H1 (cell line): ENCODE measurements at regions not wholly inside any gene's neighbourhood (a gene's known extent, or its start where the extent isn't known, plus 50 kb on each side); places are given as distances from the start of the nearest gene placed in this dataset.

Experiments
- CTCF ChIA-PET: fragments of 300-600 bp; sonication (Branson Sonifier 250); formaldehyde crosslinking; loops from one replicate; lab custom pipeline; 2021; ENCODE audit not compliant: partially characterized antibody; lab: Charles Lee
- POLR2A ChIA-PET: fragments of 300-600 bp; sonication (Branson Sonifier 250); formaldehyde crosslinking; loops from one replicate; lab custom pipeline; 2021; ENCODE audit warnings: inconsistent platforms; ENCODE audit not compliant: partially characterized antibody; lab: Charles Lee
- DNase-seq, 2 experiments: peaks; one replicate each; pipeline versions ENCODE4 v3.0.0 to v3.0.0-alpha.2; 2010 to 2022; ENCODE audit warnings: low spot score in 2 of 2, low read depth in 1 of 2, mixed read lengths in 1 of 2
- FAIRE-seq: peaks from 2 replicates; lab custom pipeline; 2011; peaks lifted over from hg19 to GRCh38; lab: Jason Lieb, UNC
- H2AFZ ChIP-seq: 2 replicates; pipeline ENCODE4 v1.8.1; 2012; ENCODE audit warnings: low read length, inconsistent platforms
- H2AK5ac ChIP-seq: 2 replicates; pipeline ENCODE4 v1.6.1; 2013; ENCODE audit warnings: low read depth, low read length
- H2BK120ac ChIP-seq: replicated peaks from 2 replicates; pipeline ENCODE3; 2013; ENCODE audit warnings: low read depth, low read length, inconsistent platforms
- H2BK12ac ChIP-seq: 2 replicates; pipeline ENCODE4 v1.6.1; 2013; ENCODE audit warnings: low read depth, low read length
- H2BK15ac ChIP-seq: 2 replicates; pipeline ENCODE4 v1.6.1; 2013; ENCODE audit warnings: low read length
- H2BK20ac ChIP-seq: 2 replicates; pipeline ENCODE4 v1.6.1; 2013; ENCODE audit warnings: low read length
- H2BK5ac ChIP-seq: 2 replicates; pipeline ENCODE4 v1.6.1; 2013; ENCODE audit warnings: low read depth, low read length
- H3K14ac ChIP-seq: 2 replicates; pipeline ENCODE4 v1.6.1; 2013; ENCODE audit warnings: inconsistent platforms; ENCODE audit not compliant: insufficient read length
- H3K18ac ChIP-seq: 2 replicates; pipeline ENCODE4 v1.6.1; 2013; ENCODE audit warnings: low read length; ENCODE audit errors: extremely low read depth
- H3K23ac ChIP-seq: 2 replicates; pipeline ENCODE4 v1.6.1; 2013; ENCODE audit warnings: inconsistent platforms; ENCODE audit not compliant: insufficient read length
- H3K23me2 ChIP-seq: 2 replicates; pipeline ENCODE4 v1.6.1; 2013; ENCODE audit warnings: low read depth, low read length
- H3K27ac ChIP-seq: 2 replicates; pipeline ENCODE4 v1.6.1; 2011; ENCODE audit warnings: low read depth, low read length, inconsistent platforms
- H3K27me3 ChIP-seq, 4 experiments: replicated peaks in 1 of 4; 1 replicate in 1 of 4; 2 replicates in 3 of 4; pipeline versions ENCODE4 v1.6.1 to v1.8.1; 2011 to 2013; ENCODE audit warnings: low read length in 3 of 4, mild to moderate bottlenecking in 3 of 4, inconsistent platforms in 2 of 4, mixed read lengths in 2 of 4, moderate library complexity in 1 of 4; ENCODE audit not compliant: control insufficient read depth in 3 of 4, insufficient read depth in 3 of 4; ENCODE audit errors: extremely low read depth in 1 of 4
- H3K36me3 ChIP-seq, 4 experiments: 2 replicates each; pipeline versions ENCODE4 v1.6.1 to v1.8.1; 2011 to 2013; ENCODE audit warnings: mild to moderate bottlenecking in 4 of 4, low read length in 3 of 4, moderate library complexity in 2 of 4, control low read depth in 1 of 4, inconsistent platforms in 1 of 4; ENCODE audit not compliant: insufficient read depth in 4 of 4, control insufficient read depth in 2 of 4
- H3K4ac ChIP-seq: replicated peaks from 2 replicates; pipeline ENCODE3; 2013; ENCODE audit warnings: low read length, low read depth, mixed read lengths, inconsistent platforms; ENCODE audit not compliant: insufficient read length
- H3K4me1 ChIP-seq, 4 experiments: replicated peaks in 1 of 4; 1 replicate in 1 of 4; 2 replicates in 3 of 4; pipeline versions ENCODE4 v1.6.1 to v1.8.1; 2011 to 2013; ENCODE audit warnings: low read length in 3 of 4, inconsistent platforms in 2 of 4, mixed read lengths in 1 of 4; ENCODE audit not compliant: insufficient read depth in 4 of 4, control insufficient read depth in 3 of 4
- H3K4me2 ChIP-seq, 2 experiments: 2 replicates each; pipeline versions ENCODE4 v1.6.1 to v1.8.1; 2011 to 2013; ENCODE audit warnings: low read depth in 2 of 2, low read length in 2 of 2, control low read depth in 1 of 2, inconsistent platforms in 1 of 2, mild to moderate bottlenecking in 1 of 2; ENCODE audit not compliant: insufficient read depth in 1 of 2
- H3K4me3 ChIP-seq, 4 experiments: fragments of 200-600, 300-600 bp in 1 of 4; sonication (generic), shearing (Covaris generic), sonication (Bioruptor Twin) in 1 of 4; 2 replicates each; pipeline versions ENCODE4 v1.5.1 to v1.8.1; 2011 to 2016; ENCODE audit warnings: low read length in 4 of 4, low read depth in 3 of 4, control low read depth in 2 of 4, inconsistent platforms in 2 of 4, mild to moderate bottlenecking in 2 of 4, mixed read lengths in 1 of 4, moderate library complexity in 1 of 4; ENCODE audit not compliant: insufficient read depth in 2 of 4; ENCODE audit errors: extremely low read depth in 1 of 4
- H3K56ac ChIP-seq: replicated peaks from 2 replicates; pipeline ENCODE3; 2013; ENCODE audit warnings: low read depth, mild to moderate bottlenecking, mixed read lengths, low read length, inconsistent platforms; ENCODE audit not compliant: insufficient read length
- H3K79me1 ChIP-seq: 2 replicates; pipeline ENCODE4 v1.6.1; 2013; ENCODE audit warnings: low read depth, low read length, control low read depth
- H3K79me2 ChIP-seq, 2 experiments: 2 replicates each; pipeline versions ENCODE4 v1.6.1 to v1.8.1; 2012 to 2013; ENCODE audit warnings: low read length in 2 of 2, mild to moderate bottlenecking in 2 of 2, inconsistent platforms in 1 of 2; ENCODE audit not compliant: insufficient read depth in 2 of 2, control insufficient read depth in 1 of 2
- H3K9ac ChIP-seq, 4 experiments: replicated peaks in 1 of 4; 1 replicate in 1 of 4; 2 replicates in 3 of 4; pipeline versions ENCODE4 v1.6.1 to v1.8.1; 2011 to 2013; ENCODE audit warnings: low read depth in 3 of 4, low read length in 3 of 4, control low read depth in 2 of 4, mild to moderate bottlenecking in 2 of 4, moderate library complexity in 2 of 4, inconsistent platforms in 1 of 4; ENCODE audit errors: extremely low read depth in 1 of 4
- H3K9me3 ChIP-seq, 2 experiments: 2 replicates each; pipeline versions ENCODE4 v1.6.1 to v1.8.1; 2012 to 2013; ENCODE audit warnings: mild to moderate bottlenecking in 2 of 2, moderate library complexity in 2 of 2, control low read depth in 1 of 2, inconsistent platforms in 1 of 2, low read depth in 1 of 2, low read length in 1 of 2, mixed read lengths in 1 of 2; ENCODE audit not compliant: insufficient read depth in 2 of 2
- H4K20me1 ChIP-seq, 2 experiments: replicated peaks in 1 of 2; 2 replicates each; pipeline versions ENCODE3 to v1.8.1; 2011 to 2013; ENCODE audit warnings: inconsistent platforms in 2 of 2, low read length in 2 of 2, mild to moderate bottlenecking in 1 of 2; ENCODE audit not compliant: insufficient read depth in 2 of 2, control insufficient read depth in 1 of 2
- H4K5ac ChIP-seq: 2 replicates; pipeline ENCODE4 v1.6.1; 2013; ENCODE audit warnings: low read length, low read depth, mixed read lengths, inconsistent platforms; ENCODE audit not compliant: insufficient read length
- H4K8ac ChIP-seq: 2 replicates; pipeline ENCODE4 v1.8.0; 2013; ENCODE audit warnings: mild to moderate bottlenecking, moderate library complexity, low read length, inconsistent platforms; ENCODE audit not compliant: insufficient read depth; ENCODE audit errors: extremely low read depth
- H4K91ac ChIP-seq: replicated peaks from 2 replicates; pipeline ENCODE3; 2013; ENCODE audit warnings: low read length, mixed read lengths, inconsistent platforms; ENCODE audit not compliant: insufficient read length
- RFX5 ChIP-seq: IDR thresholded peaks from 2 replicates; pipeline ENCODE4 v1.6.1; 2011; ENCODE audit warnings: low read depth, low read length, improper control_type of control experiment, borderline replicate concordance
- WGBS, 2 experiments: shearing (Covaris generic) in 1 of 2; methylation state at CpG; one replicate each; pipeline versions ENCODE4 v1.1.6 to v1.1.7; 2013 to 2015; ENCODE audit warnings: low lambda C conversion rate in 2 of 2, mixed read lengths in 2 of 2, inconsistent platforms in 1 of 2, low coverage in 1 of 2, missing lambda C conversion rate in 1 of 2; ENCODE audit not compliant: insufficient replicate concordance in 2 of 2, insufficient coverage in 1 of 2, insufficient read length in 1 of 2; ENCODE audit errors: extremely low coverage in 1 of 2, missing lambda C conversion rate in 1 of 2; 5-methylcytosine and 5-hydroxymethylcytosine counted together

DNA sequence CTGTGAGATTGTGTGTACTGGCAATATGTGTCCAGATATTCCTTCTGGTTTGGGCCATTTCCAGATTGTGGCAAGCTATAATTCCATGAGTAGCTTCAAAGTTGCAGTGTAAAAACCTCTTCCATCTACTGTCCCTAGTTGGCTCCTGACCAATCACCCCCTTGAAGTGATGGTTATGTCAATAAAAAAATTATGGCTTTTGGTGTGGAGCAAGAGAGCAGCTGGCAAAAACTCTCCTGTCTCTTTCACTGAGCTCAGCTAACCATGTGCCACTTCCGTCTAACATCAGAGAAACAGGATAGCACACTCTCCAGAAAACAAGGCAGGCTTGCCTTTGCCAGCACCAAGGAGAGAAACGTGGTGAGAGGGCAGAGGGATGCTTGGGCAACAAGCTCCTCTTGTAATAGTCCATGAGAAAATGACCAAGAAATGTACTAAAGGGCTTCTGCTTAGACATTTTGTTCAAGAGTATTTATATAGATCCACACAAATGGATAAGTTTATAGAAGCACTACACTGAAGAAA lies 914.4 kb upstream of the SEMA6A start:
- Histone ChIP-seq H3K14ac (no peak overlapping the region), H4K5ac (no peak overlapping the region), H3K36me3 (no peaks in the 10 kb centered on the region), H3K4me3 (no peak overlapping the region), H3K4me1 (no peaks in the 10 kb centered on the region), H3K4me2 (no peak overlapping the region), H3K9ac (no peak overlapping the region; a peak in 1 of 7 replicates), H4K8ac (no peak overlapping the region), H3K23ac (no peak overlapping the region), H2BK15ac (no peak overlapping the region), H2AFZ (no peak overlapping the region), H3K79me2 (no peaks in the 10 kb centered on the region), H2AK5ac (no peak overlapping the region), H3K79me1 (no peaks in the 10 kb centered on the region), H2BK20ac (no peak overlapping the region), H2BK12ac (no peak overlapping the region), H4K91ac (no peak overlapping the region), H3K56ac (no peak overlapping the region), H2BK5ac (no peak overlapping the region), H3K27me3 (no peaks in the 10 kb centered on the region), H3K23me2 (no peaks in the 10 kb centered on the region), H3K18ac (no peak overlapping the region), H3K27ac (no peak overlapping the region), H2BK120ac (no peak overlapping the region), H4K20me1 (no peaks in the 10 kb centered on the region), H3K4ac (no peak overlapping the region), H3K9me3 (no peaks in the 10 kb centered on the region)
- DNase-seq, result no peak
- WGBS, 2 experiments, result 85% methylated on average over 2 of the region's 2 CpGs; no CpG with 5 or more reads in 1 of the 2 experiments
- ChIA-PET CTCF (interaction anchor here (0.9 to 1.2 kb wide), 2 partner anchors 9 to 35 kb away, joined by 3 read pairs; no protein-coding TSS in a partner anchor), POLR2A (no interaction called here)
- TF ChIP-seq RFX5, result no peak
- FAIRE-seq, result no peak
